ENCODE measurements at regions not wholly inside any gene's neighbourhood (a gene's known extent, or its start where the extent isn't known, plus 50 kb on each side); places are given as distances from the start of the nearest gene placed in this dataset.

DNA sequence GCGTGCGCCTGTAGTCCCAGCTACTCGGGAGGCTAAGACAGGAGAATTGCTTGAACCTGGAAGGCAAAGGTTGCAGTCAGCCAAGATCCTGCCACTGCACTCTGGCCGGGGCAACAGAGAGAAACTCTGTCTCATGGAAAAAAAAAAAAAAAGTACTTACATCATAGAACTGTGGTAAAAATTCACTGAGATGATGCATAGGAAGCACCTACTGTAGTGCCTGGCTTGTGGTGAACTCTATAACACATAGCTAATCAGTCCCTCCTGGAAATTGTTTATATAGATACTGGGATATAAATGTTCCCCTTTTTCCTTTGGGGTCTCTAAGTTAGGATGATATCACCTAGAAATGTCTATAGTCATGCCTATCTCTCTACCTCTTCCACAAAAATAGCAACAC is 89.7 kb upstream of the CPM start:
- TF ChIP-seq, protein P1, sequence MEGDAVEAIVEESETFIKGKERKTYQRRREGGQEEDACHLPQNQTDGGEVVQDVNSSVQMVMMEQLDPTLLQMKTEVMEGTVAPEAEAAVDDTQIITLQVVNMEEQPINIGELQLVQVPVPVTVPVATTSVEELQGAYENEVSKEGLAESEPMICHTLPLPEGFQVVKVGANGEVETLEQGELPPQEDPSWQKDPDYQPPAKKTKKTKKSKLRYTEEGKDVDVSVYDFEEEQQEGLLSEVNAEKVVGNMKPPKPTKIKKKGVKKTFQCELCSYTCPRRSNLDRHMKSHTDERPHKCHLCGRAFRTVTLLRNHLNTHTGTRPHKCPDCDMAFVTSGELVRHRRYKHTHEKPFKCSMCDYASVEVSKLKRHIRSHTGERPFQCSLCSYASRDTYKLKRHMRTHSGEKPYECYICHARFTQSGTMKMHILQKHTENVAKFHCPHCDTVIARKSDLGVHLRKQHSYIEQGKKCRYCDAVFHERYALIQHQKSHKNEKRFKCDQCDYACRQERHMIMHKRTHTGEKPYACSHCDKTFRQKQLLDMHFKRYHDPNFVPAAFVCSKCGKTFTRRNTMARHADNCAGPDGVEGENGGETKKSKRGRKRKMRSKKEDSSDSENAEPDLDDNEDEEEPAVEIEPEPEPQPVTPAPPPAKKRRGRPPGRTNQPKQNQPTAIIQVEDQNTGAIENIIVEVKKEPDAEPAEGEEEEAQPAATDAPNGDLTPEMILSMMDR (IDR thresholded peaks at IDR 0.05): no peak
- TF ChIP-seq POLR2A (IDR thresholded peaks at IDR 0.05): no peak

Data from Peyer's patch (tissue), 4 donors.